SU-DHL-6 (cell line): ENCODE measurements at regions not wholly inside any gene's neighbourhood (a gene's known extent, or its start where the extent isn't known, plus 50 kb on each side); places are given as distances from the start of the nearest gene placed in this dataset.

ENCODE experiments used
- CTCF ChIP-seq: fragments of 200-600 bp; sonication (generic); IDR thresholded peaks from one replicate; pipeline ENCODE4 v1.5.1; 2017; ENCODE audit warnings: antibody characterized with exemption, mild to moderate bottlenecking, low read length, moderate library complexity; ENCODE audit not compliant: insufficient read depth, poor library complexity, severe bottlenecking
- EZH2phosphoT487 ChIP-seq: fragments of 200-600 bp; sonication (generic), shearing (Covaris generic); conservative IDR thresholded peaks from 2 replicates; pipeline ENCODE4 v1.6.1; 2018; ENCODE audit warnings: mild to moderate bottlenecking, antibody characterized with exemption, low read length, moderate library complexity, mixed read lengths

- no peak for TF ChIP-seq CTCF
- no peak for TF ChIP-seq EZH2phosphoT487
These were observed 313.1 kb upstream of the PTPRD start for GRCh38 chr9:10925896-10926295.
